Common myeloid progenitor, CD34-positive (primary cell): ENCODE measurements at regions not wholly inside any gene's neighbourhood (a gene's known extent, or its start where the extent isn't known, plus 50 kb on each side); places are given as distances from the start of the nearest gene placed in this dataset.

Experiments
- CTCF ChIA-PET: fragments of 350-600 bp; sonication (Branson Sonifier 250); formaldehyde crosslinking; loops from one replicate; lab custom pipeline; 2021; ENCODE audit warnings: antibody characterized with exemption; lab: Charles Lee
- POLR2A ChIA-PET: fragments of 350-600 bp; sonication (Branson Sonifier 250); formaldehyde crosslinking; loops from one replicate; lab custom pipeline; 2021; ENCODE audit warnings: antibody characterized with exemption; lab: Charles Lee
- DNase-seq, 3 donors: peaks; one replicate each; pipeline versions ENCODE4 v3.0.0 to v3.0.0-alpha.2; 2013
- H3K27ac ChIP-seq, 2 experiments: 1 replicate in 1 of 2; 2 replicates in 1 of 2; pipeline ENCODE4 v1.7.0; 2013; ENCODE audit warnings: inconsistent platforms in 2 of 2, low read length in 2 of 2, mild to moderate bottlenecking in 2 of 2, low read depth in 1 of 2, moderate library complexity in 1 of 2; ENCODE audit not compliant: severe bottlenecking in 2 of 2, insufficient read depth in 1 of 2, poor library complexity in 1 of 2
- H3K27me3 ChIP-seq, 5 experiments: replicated peaks in 2 of 5; 1 replicate in 3 of 5; 2 replicates in 2 of 5; pipeline versions ENCODE4 v1.6.1 to v1.7.0; 2013; ENCODE audit warnings: low read length in 4 of 5, mild to moderate bottlenecking in 2 of 5, moderate library complexity in 2 of 5, inconsistent platforms in 1 of 5; ENCODE audit not compliant: insufficient read depth in 5 of 5, control insufficient read depth in 4 of 5
- H3K36me3 ChIP-seq, 4 experiments: 1 replicate in 2 of 4; 2 replicates in 2 of 4; pipeline versions ENCODE4 v1.6.1 to v1.7.0; 2013; ENCODE audit warnings: low read length in 3 of 4, control low read depth in 1 of 4, mild to moderate bottlenecking in 1 of 4; ENCODE audit not compliant: control insufficient read depth in 4 of 4, insufficient read depth in 4 of 4
- H3K4me1 ChIP-seq, 4 experiments: 1 replicate in 3 of 4; 2 replicates in 1 of 4; pipeline versions ENCODE4 v1.6.1 to v1.7.1; 2013; ENCODE audit warnings: low read length in 3 of 4, mild to moderate bottlenecking in 3 of 4, control low read depth in 1 of 4, inconsistent platforms in 1 of 4, moderate library complexity in 1 of 4; ENCODE audit not compliant: control insufficient read depth in 4 of 4, insufficient read depth in 4 of 4; ENCODE audit errors: control extremely low read depth in 1 of 4
- H3K4me3 ChIP-seq, 7 experiments: 1 replicate in 4 of 7; 2 replicates in 3 of 7; pipeline versions ENCODE4 v1.5.1 to v1.7.0; 2013; ENCODE audit warnings: mild to moderate bottlenecking in 7 of 7, low read length in 6 of 7, moderate library complexity in 6 of 7, inconsistent platforms in 2 of 7, low read depth in 2 of 7, control low read depth in 1 of 7; ENCODE audit not compliant: insufficient read depth in 4 of 7, control insufficient read depth in 1 of 7; ENCODE audit errors: extremely low read depth in 1 of 7
- H3K9me3 ChIP-seq, 5 experiments: 1 replicate in 4 of 5; 2 replicates in 1 of 5; pipeline versions ENCODE4 v1.6.1 to v1.7.1; 2013; ENCODE audit warnings: low read length in 4 of 5, mild to moderate bottlenecking in 2 of 5, inconsistent platforms in 1 of 5, low read depth in 1 of 5, moderate library complexity in 1 of 5; ENCODE audit not compliant: control insufficient read depth in 4 of 5, insufficient read depth in 2 of 5; ENCODE audit errors: control extremely low read depth in 1 of 5
- WGBS: methylation state at CpG from one replicate; pipeline ENCODE4 v1.1.5; 2013; ENCODE audit not compliant: insufficient coverage; 5-methylcytosine and 5-hydroxymethylcytosine counted together

GRCh38 chr6:169378620-169379381 lies 125.2 kb upstream of the THBS2 start:
- no peak for DNase-seq
- WGBS, result 99% methylated on average over 18 of the region's 22 CpGs
- CTCF ChIA-PET, result no interaction called here
- Histone ChIP-seq H3K36me3 (no peaks in the 10 kb centered on the region), H3K27ac (no peak overlapping the region), H3K4me3 (no peak overlapping the region), H3K9me3 (peaks cover 0 to 13% (median 3%) of the 10 kb centered on the region in 5 experiments), H3K4me1 (no peaks in the 10 kb centered on the region), H3K27me3 (no peaks in the 10 kb centered on the region)
- POLR2A ChIA-PET, result no interaction called here

- WGBS, result 96% methylated on average over 6 of the region's 10 CpGs
- Histone ChIP-seq H3K4me3 (no peak overlapping the region), H3K27me3 (no peaks in the 10 kb centered on the region), H3K27ac (no peak overlapping the region), H3K36me3 (no peaks in the 10 kb centered on the region), H3K4me1 (no peaks in the 10 kb centered on the region), H3K9me3 (peaks cover 0 to 13% (median 2%) of the 10 kb centered on the region in 5 experiments)
- DNase-seq, result no peak
- POLR2A ChIA-PET, result no interaction called here
- CTCF ChIA-PET, result no interaction called here
Measured at GRCh38 chr6:169376458-169376857, 122.8 kb upstream of the THBS2 start.

- H3K27ac ChIP-seq, result no peak overlapping the region
- DNase-seq, result peak in 2 of 3 donors; percentile 26 to 67
- peaks cover 0 to 5% (median 0%) of the 10 kb centered on the region in 4 experiments for H3K4me1 ChIP-seq
- H3K36me3 ChIP-seq, result no peaks in the 10 kb centered on the region
- no peaks in the 10 kb centered on the region for H3K27me3 ChIP-seq
- H3K9me3 ChIP-seq, result peaks cover 0 to 13% (median 2%) of the 10 kb centered on the region in 5 experiments
- ChIA-PET POLR2A (no interaction called here), CTCF (no interaction called here)
- 100% methylated on average over 2 of the region's 5 CpGs for WGBS
- no peak overlapping the region for H3K4me3 ChIP-seq
Measured at GRCh38 chr6:169372589-169372988, 118.9 kb upstream of the THBS2 start.

- H3K9me3 ChIP-seq, result peaks cover 0 to 12% (median 2%) of the 10 kb centered on the region in 5 experiments
- no peak overlapping the region for H3K4me3 ChIP-seq
- DNase-seq, result peak; percentile 18 to 57 (median 24)
- no peaks in the 10 kb centered on the region for H3K27me3 ChIP-seq
- H3K27ac ChIP-seq, result no peak overlapping the region
- 94% methylated on average over 8 of the region's 12 CpGs for WGBS
- peaks cover 0 to 5% (median 0%) of the 10 kb centered on the region in 4 experiments for H3K4me1 ChIP-seq
- ChIA-PET CTCF (no interaction called here), POLR2A (no interaction called here)
- no peaks in the 10 kb centered on the region for H3K36me3 ChIP-seq
Measured at GRCh38 chr6:169371344-169372127, 117.9 kb upstream of the THBS2 start.

- Histone ChIP-seq H3K9me3 (peaks cover 0 to 10% (median 2%) of the 10 kb centered on the region in 5 experiments), H3K27me3 (no peaks in the 10 kb centered on the region), H3K36me3 (no peaks in the 10 kb centered on the region), H3K27ac (no peak overlapping the region), H3K4me3 (no peak overlapping the region), H3K4me1 (peaks cover 0 to 5% (median 0%) of the 10 kb centered on the region in 4 experiments)
- POLR2A ChIA-PET, result no interaction called here
- CTCF ChIA-PET, result interaction anchor here (0.7 kb wide), 1 partner anchor 1075 kb away, joined by 3 read pairs; no protein-coding TSS in a partner anchor
- WGBS, result 88% methylated on average over 6 of the region's 8 CpGs
- peak in 1 of 3 donors; percentile 10 for DNase-seq
Measured at GRCh38 chr6:169370666-169371343, 117.2 kb upstream of the THBS2 start.

GRCh38 chr6:169370054-169370453 lies 116.4 kb upstream of the THBS2 start:
- no peaks in the 10 kb centered on the region for H3K27me3 ChIP-seq
- H3K36me3 ChIP-seq, result no peaks in the 10 kb centered on the region
- H3K9me3 ChIP-seq, result peaks cover 0 to 5% (median 2%) of the 10 kb centered on the region in 5 experiments
- WGBS, result 79% methylated on average over 7 of the region's 10 CpGs
- peaks cover 0 to 5% (median 0%) of the 10 kb centered on the region in 4 experiments for H3K4me1 ChIP-seq
- ChIA-PET POLR2A (no interaction called here), CTCF (no interaction called here)
- H3K4me3 ChIP-seq, result no peak overlapping the region
- H3K27ac ChIP-seq, result no peak overlapping the region
- DNase-seq, result peak in 1 of 3 donors; percentile 20
